Adrenal gland (tissue), 5 donors: ENCODE measurements at regions not wholly inside any gene's neighbourhood (a gene's known extent, or its start where the extent isn't known, plus 50 kb on each side); places are given as distances from the start of the nearest gene placed in this dataset.

ENCODE experiments used
- POLR2A ChIP-seq, 2 donors: fragments of 450-650 bp; IDR thresholded peaks; one replicate each; pipeline ENCODE4 v1.6.1; 2017; ENCODE audit warnings: antibody characterized with exemption in 2 of 2, mild to moderate bottlenecking in 2 of 2, moderate library complexity in 1 of 2
- TF ChIP-seq, protein P1 (sequence below), 6 experiments: fragments of 450-650 bp in 4 of 6; fragments of 200-600 bp in 2 of 6; sonication (generic) in 1 of 6; IDR thresholded peaks; 1 replicate in 5 of 6; 2 replicates in 1 of 6; pipeline versions ENCODE4 v1.5.1 to v1.8.0; 2016 to 2021; ENCODE audit warnings: antibody characterized with exemption in 6 of 6, mild to moderate bottlenecking in 2 of 6, moderate library complexity in 1 of 6
- donor health status: DM: no; HTN: no; CAD: no.

DNA sequence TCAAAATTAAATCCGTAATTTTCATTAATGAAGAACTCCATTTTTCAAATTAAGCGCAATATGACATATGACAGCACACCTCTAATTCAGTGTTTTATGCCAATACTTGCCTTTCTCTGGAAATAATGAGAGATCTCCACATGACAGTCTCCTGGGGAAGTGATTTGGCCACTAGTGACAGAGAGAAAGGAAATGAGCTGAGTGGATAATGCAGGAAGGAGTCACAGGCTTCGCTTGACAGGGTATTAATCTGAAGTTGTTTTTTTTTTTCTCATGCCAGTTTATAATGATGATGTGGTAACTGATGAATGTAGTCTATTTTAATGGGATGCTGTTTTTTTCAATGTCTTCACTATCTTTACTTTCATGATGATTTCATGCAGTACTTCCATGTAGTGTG is 1079.4 kb upstream of the GYPC start:
- TF ChIP-seq, protein P1, sequence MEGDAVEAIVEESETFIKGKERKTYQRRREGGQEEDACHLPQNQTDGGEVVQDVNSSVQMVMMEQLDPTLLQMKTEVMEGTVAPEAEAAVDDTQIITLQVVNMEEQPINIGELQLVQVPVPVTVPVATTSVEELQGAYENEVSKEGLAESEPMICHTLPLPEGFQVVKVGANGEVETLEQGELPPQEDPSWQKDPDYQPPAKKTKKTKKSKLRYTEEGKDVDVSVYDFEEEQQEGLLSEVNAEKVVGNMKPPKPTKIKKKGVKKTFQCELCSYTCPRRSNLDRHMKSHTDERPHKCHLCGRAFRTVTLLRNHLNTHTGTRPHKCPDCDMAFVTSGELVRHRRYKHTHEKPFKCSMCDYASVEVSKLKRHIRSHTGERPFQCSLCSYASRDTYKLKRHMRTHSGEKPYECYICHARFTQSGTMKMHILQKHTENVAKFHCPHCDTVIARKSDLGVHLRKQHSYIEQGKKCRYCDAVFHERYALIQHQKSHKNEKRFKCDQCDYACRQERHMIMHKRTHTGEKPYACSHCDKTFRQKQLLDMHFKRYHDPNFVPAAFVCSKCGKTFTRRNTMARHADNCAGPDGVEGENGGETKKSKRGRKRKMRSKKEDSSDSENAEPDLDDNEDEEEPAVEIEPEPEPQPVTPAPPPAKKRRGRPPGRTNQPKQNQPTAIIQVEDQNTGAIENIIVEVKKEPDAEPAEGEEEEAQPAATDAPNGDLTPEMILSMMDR (IDR thresholded peaks at IDR 0.05) = no peak
- TF ChIP-seq POLR2A (IDR thresholded peaks at IDR 0.05) = no peak
